ENCODE measurements at regions not wholly inside any gene's neighbourhood (a gene's known extent, or its start where the extent isn't known, plus 50 kb on each side); places are given as distances from the start of the nearest gene placed in this dataset.

GRCh38 chr2:16184945-16185660 lies 244.8 kb downstream of the MYCN start:
- no peaks in the 10 kb centered on the region for H4K20me1 ChIP-seq (ENCODE audit: insufficient read depth)
- H3K36me3 ChIP-seq (ENCODE audit: insufficient read depth, low read length): no peaks in the 10 kb centered on the region
- no peak overlapping the region for H3K4me3 ChIP-seq (ENCODE audit: low read length)
- H3K9me3 ChIP-seq (ENCODE audit: low read length): no peaks in the 10 kb centered on the region
- H3F3A ChIP-seq (ENCODE audit: insufficient read depth, low read length, poor library complexity, severe bottlenecking): no peaks in the 10 kb centered on the region
- H2AFZ ChIP-seq (ENCODE audit: low read depth, low read length): no peak overlapping the region
- H3K9me2 ChIP-seq (ENCODE audit: insufficient read depth, low read length): no peaks in the 10 kb centered on the region
- H3K4me2 ChIP-seq (ENCODE audit: low read length): no peak overlapping the region
- TF ChIP-seq CTCF (IDR thresholded peaks at IDR 0.05; ENCODE audit: poor library complexity, severe bottlenecking) (no peak), SMC3 (conservative IDR thresholded peaks at IDR 0.05; ENCODE audit: poor library complexity) (no peak), POLR2AphosphoS5 (IDR thresholded peaks at IDR 0.05) (no peak), MXI1 (conservative IDR thresholded peaks at IDR 0.05; ENCODE audit: poor library complexity, severe bottlenecking) (no peak), TAF1 (IDR thresholded peaks at IDR 0.05; ENCODE audit: low read depth) (no peak), RAD21 (conservative IDR thresholded peaks at IDR 0.05) (no peak), EP300 (conservative IDR thresholded peaks at IDR 0.05; ENCODE audit: poor library complexity, severe bottlenecking) (no peak), REST (IDR thresholded peaks at IDR 0.05; ENCODE audit: borderline replicate concordance) (no peak), EZH2 (IDR thresholded peaks at IDR 0.05; ENCODE audit: borderline replicate concordance, insufficient read depth, low read length, poor library complexity, severe bottlenecking) (no peak)
- no peak overlapping the region for H3K27ac ChIP-seq (ENCODE audit: low read length)
- no peaks in the 10 kb centered on the region for H3K79me2 ChIP-seq (replicated peaks; ENCODE audit: insufficient read depth, low read length)
- H3K9ac ChIP-seq (ENCODE audit: low read length): no peak overlapping the region
- no peaks in the 10 kb centered on the region for H3K27me3 ChIP-seq (ENCODE audit: insufficient read depth, low read depth, low read length)

GRCh38 chr2:16184341-16184890 lies 244.1 kb downstream of the MYCN start:
- Histone ChIP-seq H3K27ac (ENCODE audit: low read length) (no peak overlapping the region), H3K36me3 (ENCODE audit: insufficient read depth, low read length) (no peaks in the 10 kb centered on the region), H3K27me3 (ENCODE audit: insufficient read depth, low read depth, low read length) (no peaks in the 10 kb centered on the region), H3K79me2 (replicated peaks; ENCODE audit: insufficient read depth, low read length) (no peaks in the 10 kb centered on the region), H3K4me3 (ENCODE audit: low read length) (no peak overlapping the region), H3K9me3 (ENCODE audit: low read length) (no peaks in the 10 kb centered on the region), H3K9ac (ENCODE audit: low read length) (no peak overlapping the region), H3K4me2 (ENCODE audit: low read length) (no peak overlapping the region), H3K9me2 (ENCODE audit: insufficient read depth, low read length) (no peaks in the 10 kb centered on the region), H2AFZ (ENCODE audit: low read depth, low read length) (no peak overlapping the region), H3F3A (ENCODE audit: insufficient read depth, low read length, poor library complexity, severe bottlenecking) (no peaks in the 10 kb centered on the region), H4K20me1 (ENCODE audit: insufficient read depth) (no peaks in the 10 kb centered on the region)
- TF ChIP-seq EP300 (conservative IDR thresholded peaks at IDR 0.05; ENCODE audit: poor library complexity, severe bottlenecking): no peak
- no peak for TF ChIP-seq POLR2AphosphoS5 (IDR thresholded peaks at IDR 0.05)
- no peak for TF ChIP-seq CTCF (IDR thresholded peaks at IDR 0.05; ENCODE audit: poor library complexity, severe bottlenecking)
- TF ChIP-seq TAF1 (IDR thresholded peaks at IDR 0.05; ENCODE audit: low read depth): no peak
- TF ChIP-seq RAD21 (conservative IDR thresholded peaks at IDR 0.05): no peak
- no peak for TF ChIP-seq SMC3 (conservative IDR thresholded peaks at IDR 0.05; ENCODE audit: poor library complexity)
- TF ChIP-seq EZH2 (IDR thresholded peaks at IDR 0.05; ENCODE audit: borderline replicate concordance, insufficient read depth, low read length, poor library complexity, severe bottlenecking): no peak
